ENCODE measurements at regions not wholly inside any gene's neighbourhood (a gene's known extent, or its start where the extent isn't known, plus 50 kb on each side); places are given as distances from the start of the nearest gene placed in this dataset.

DNA sequence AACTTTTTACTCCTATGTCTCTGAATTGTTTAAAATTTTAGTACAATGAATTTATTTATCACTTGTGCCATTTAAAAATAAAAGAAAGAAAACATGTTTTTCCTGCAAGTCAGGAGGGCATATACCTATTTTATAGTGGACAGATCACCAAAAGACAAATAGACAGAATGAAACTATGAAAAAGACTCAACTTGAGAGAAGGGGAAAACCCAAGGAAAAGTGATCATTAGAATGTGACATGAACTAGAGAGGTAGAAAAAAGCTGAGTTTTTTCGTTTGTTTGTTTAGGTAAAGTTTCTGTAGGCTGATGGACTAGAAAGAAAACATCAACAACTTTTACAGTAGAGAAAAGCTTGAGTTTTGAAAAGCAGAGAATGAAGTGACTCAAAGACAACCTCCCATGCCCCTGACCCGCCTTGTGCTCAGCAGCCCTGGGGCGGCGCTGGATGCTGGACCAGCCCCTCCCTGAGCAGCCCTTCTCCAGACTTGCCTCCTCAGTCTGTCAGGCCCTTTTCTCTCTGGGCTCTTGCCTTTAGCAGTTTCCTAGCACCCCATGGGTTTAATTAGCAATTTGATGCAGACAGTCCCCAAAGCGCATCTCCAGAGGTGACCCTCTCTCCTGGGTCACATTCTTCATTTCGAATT, 95.1 kb upstream of the ARID2 start:
- in situ Hi-C loops (cut with MboI): no loop called here
- ChIA-PET CTCF (ENCODE audit: low intra/inter-chr PET ratio) (no interaction called here), POLR2A (interaction anchor here (1.0 kb wide), 1 partner anchor 89 kb away, joined by 3 read pairs; no protein-coding TSS in a partner anchor)
- WGBS (ENCODE audit: insufficient coverage, low coverage, missing lambda C conversion rate): 3% methylated on average over 6 of the region's 6 CpGs
- BruUV-seq (replicated peaks): no TSS peak
- TF ChIP-seq ZNF174 (CRISPR knock-in tag; IDR thresholded peaks at IDR 0.05): no peak
- TF ChIP-seq, protein P1, sequence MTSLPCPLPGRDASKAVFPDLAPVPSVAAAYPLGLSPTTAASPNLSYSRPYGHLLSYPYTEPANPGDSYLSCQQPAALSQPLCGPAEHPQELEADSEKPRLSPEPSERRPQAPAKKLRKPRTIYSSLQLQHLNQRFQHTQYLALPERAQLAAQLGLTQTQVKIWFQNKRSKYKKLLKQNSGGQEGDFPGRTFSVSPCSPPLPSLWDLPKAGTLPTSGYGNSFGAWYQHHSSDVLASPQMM (CRISPR knock-in tag; IDR thresholded peaks at IDR 0.05): no peak
- TF ChIP-seq NFYB (IDR thresholded peaks at IDR 0.05; ENCODE audit: extremely low read depth, insufficient read length): no peak
- no peak for TF ChIP-seq NCOR1 (IDR thresholded peaks at IDR 0.05)
- no peak for TF ChIP-seq FOS (IDR thresholded peaks at IDR 0.05; ENCODE audit: extremely low read depth, insufficient read length)
- no peak for TF ChIP-seq ZBED1 (IDR thresholded peaks at IDR 0.05)
- TF ChIP-seq, protein P2, sequence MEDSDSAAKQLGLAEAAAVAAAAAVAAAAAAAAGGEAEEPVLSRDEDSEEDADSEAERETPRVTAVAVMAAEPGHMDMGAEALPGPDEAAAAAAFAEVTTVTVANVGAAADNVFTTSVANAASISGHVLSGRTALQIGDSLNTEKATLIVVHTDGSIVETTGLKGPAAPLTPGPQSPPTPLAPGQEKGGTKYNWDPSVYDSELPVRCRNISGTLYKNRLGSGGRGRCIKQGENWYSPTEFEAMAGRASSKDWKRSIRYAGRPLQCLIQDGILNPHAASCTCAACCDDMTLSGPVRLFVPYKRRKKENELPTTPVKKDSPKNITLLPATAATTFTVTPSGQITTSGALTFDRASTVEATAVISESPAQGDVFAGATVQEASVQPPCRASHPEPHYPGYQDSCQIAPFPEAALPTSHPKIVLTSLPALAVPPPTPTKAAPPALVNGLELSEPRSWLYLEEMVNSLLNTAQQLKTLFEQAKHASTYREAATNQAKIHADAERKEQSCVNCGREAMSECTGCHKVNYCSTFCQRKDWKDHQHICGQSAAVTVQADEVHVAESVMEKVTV (CRISPR knock-in tag; IDR thresholded peaks at IDR 0.05): no peak
- intact Hi-C loops (cut with micrococcal nuclease): no loop called here
- Histone ChIP-seq H3K9ac (ENCODE audit: insufficient read depth in 1 of 2, low read depth in 2 of 2, low read length in 2 of 2) (no peak overlapping the region), H4K20me1 (replicated peaks; ENCODE audit: control insufficient read depth, insufficient read depth, low read length) (no peaks in the 10 kb centered on the region), H3K9me3 (replicated peaks; ENCODE audit: control insufficient read depth, insufficient read depth, low read depth, low read length) (no peaks in the 10 kb centered on the region), H3K27me3 (ENCODE audit: control insufficient read depth in 2 of 2, insufficient read depth in 2 of 2, low read length in 2 of 2) (peaks cover 0 to 12% of the 10 kb centered on the region in 2 experiments; a peak in 3 of 5 replicates), H3K4me3 (no peak overlapping the region), H3K27ac (ENCODE audit: extremely low read depth, low read depth, low read length) (no peak overlapping the region), H2AFZ (ENCODE audit: low read depth, low read length) (no peak overlapping the region), H3K4me2 (ENCODE audit: insufficient read depth, low read length) (no peak overlapping the region), H3K36me3 (ENCODE audit: control insufficient read depth, insufficient read depth, low read length) (no peaks in the 10 kb centered on the region), H3K4me1 (replicated peaks in 1 of 2; ENCODE audit: control insufficient read depth in 2 of 2, insufficient read depth in 2 of 2, low read length in 2 of 2) (no peaks in the 10 kb centered on the region), H3K79me2 (ENCODE audit: control insufficient read depth, insufficient read depth, low read length) (no peaks in the 10 kb centered on the region), H3K9me1 (ENCODE audit: control insufficient read depth, insufficient read depth, low read length) (no peaks in the 10 kb centered on the region)
- FAIRE-seq (no peak), DNase-seq (ENCODE audit: extremely low read depth in 1 of 4, low spot score in 3 of 4) (no peak), ATAC-seq (no peak)

All from K562 (cell line).